Trophoblast cell (in vitro differentiated cells and primary cell): ENCODE measurements at regions not wholly inside any gene's neighbourhood (a gene's known extent, or its start where the extent isn't known, plus 50 kb on each side); places are given as distances from the start of the nearest gene placed in this dataset.

Experiments
- DNase-seq, 2 donors: peaks; one replicate each; pipeline ENCODE4 v3.0.0-alpha.2; 2016
- H2AFZ ChIP-seq: 2 replicates; pipeline ENCODE4 v1.6.1; 2013; ENCODE audit warnings: low read length, moderate library complexity, mild to moderate bottlenecking; ENCODE audit not compliant: insufficient read depth, poor library complexity
- H2AK5ac ChIP-seq: 2 replicates; pipeline ENCODE4 v1.6.1; 2013; ENCODE audit warnings: mild to moderate bottlenecking, low read length
- H2BK120ac ChIP-seq: 2 replicates; pipeline ENCODE4 v1.6.1; 2013; ENCODE audit warnings: low read length, mild to moderate bottlenecking, moderate library complexity; ENCODE audit not compliant: insufficient read depth, poor library complexity
- H2BK12ac ChIP-seq: 2 replicates; pipeline ENCODE4 v1.6.1; 2013; ENCODE audit warnings: mild to moderate bottlenecking, low read length, moderate library complexity
- H2BK5ac ChIP-seq: 2 replicates; pipeline ENCODE4 v1.6.1; 2013; ENCODE audit warnings: low read length, low read depth, moderate library complexity, mild to moderate bottlenecking; ENCODE audit not compliant: poor library complexity
- H3K14ac ChIP-seq: 2 replicates; pipeline ENCODE4 v1.6.1; 2013; ENCODE audit warnings: mild to moderate bottlenecking, low read length
- H3K18ac ChIP-seq: 2 replicates; pipeline ENCODE4 v1.6.1; 2013; ENCODE audit warnings: mild to moderate bottlenecking, low read length
- H3K23ac ChIP-seq: 2 replicates; pipeline ENCODE4 v1.6.1; 2013; ENCODE audit warnings: low read length
- H3K27ac ChIP-seq: 2 replicates; pipeline ENCODE4 v1.5.1; 2013; ENCODE audit warnings: low read depth, mild to moderate bottlenecking, inconsistent platforms, low read length, moderate library complexity
- H3K27me3 ChIP-seq: 2 replicates; pipeline ENCODE4 v1.6.1; 2013; ENCODE audit warnings: inconsistent platforms, mild to moderate bottlenecking, low read length, moderate library complexity; ENCODE audit not compliant: insufficient read depth
- H3K36me3 ChIP-seq, 2 experiments: 1 replicate in 1 of 2; 2 replicates in 1 of 2; pipeline ENCODE4 v1.6.1; 2013; ENCODE audit warnings: low read length in 2 of 2, mild to moderate bottlenecking in 2 of 2, moderate library complexity in 1 of 2; ENCODE audit not compliant: insufficient read depth in 2 of 2, control insufficient read depth in 1 of 2
- H3K4ac ChIP-seq: 2 replicates; pipeline ENCODE4 v1.6.1; 2013; ENCODE audit warnings: low read depth, mild to moderate bottlenecking, low read length, moderate library complexity
- H3K4me1 ChIP-seq, 2 experiments: 1 replicate in 1 of 2; 2 replicates in 1 of 2; pipeline ENCODE4 v1.6.1; 2013; ENCODE audit warnings: low read length in 2 of 2, mild to moderate bottlenecking in 2 of 2, moderate library complexity in 1 of 2; ENCODE audit not compliant: insufficient read depth in 2 of 2, control insufficient read depth in 1 of 2
- H3K4me2 ChIP-seq: 2 replicates; pipeline ENCODE4 v1.6.1; 2013; ENCODE audit warnings: inconsistent platforms, mild to moderate bottlenecking, low read length, moderate library complexity
- H3K4me3 ChIP-seq: 2 replicates; pipeline ENCODE4 v1.5.1; 2013; ENCODE audit warnings: mild to moderate bottlenecking, low read depth, low read length, inconsistent platforms
- H3K79me1 ChIP-seq: one replicate; pipeline ENCODE4 v1.6.1; 2013; ENCODE audit warnings: low read length
- H3K79me2 ChIP-seq: 2 replicates; pipeline ENCODE4 v1.6.1; 2013; ENCODE audit warnings: low read length, mild to moderate bottlenecking; ENCODE audit not compliant: control insufficient read depth, insufficient read depth, poor library complexity
- H3K9ac ChIP-seq: 2 replicates; pipeline ENCODE4 v1.6.1; 2013; ENCODE audit warnings: mild to moderate bottlenecking, low read length
- H3K9me3 ChIP-seq: 2 replicates; pipeline ENCODE4 v1.6.1; 2013; ENCODE audit warnings: low read depth, mild to moderate bottlenecking, control low read depth, inconsistent platforms, low read length; ENCODE audit not compliant: insufficient read depth
- H4K12ac ChIP-seq: 2 replicates; pipeline ENCODE4 v1.6.1; 2013; ENCODE audit warnings: low read depth, mild to moderate bottlenecking, low read length, moderate library complexity
- H4K8ac ChIP-seq: 2 replicates; pipeline ENCODE4 v1.6.1; 2013; ENCODE audit warnings: low read depth, mild to moderate bottlenecking, low read length, moderate library complexity
- H4K91ac ChIP-seq: one replicate; pipeline ENCODE4 v1.6.1; 2013; ENCODE audit warnings: low read depth, mild to moderate bottlenecking, low read length, moderate library complexity
- WGBS: extraction: QIAGEN DNeasy Blood & Tissue Kit; methylation state at CpG from one replicate; pipeline ENCODE4 v1.1.7; 2013; ENCODE audit warnings: missing lambda C conversion rate; ENCODE audit not compliant: insufficient read length, insufficient coverage; ENCODE audit errors: extremely low coverage; 5-methylcytosine and 5-hydroxymethylcytosine counted together

GRCh38 chr12:82209533-82209932 lies 148.7 kb downstream of the CCDC59 start:
- H2AFZ ChIP-seq, result no peak overlapping the region
- H4K8ac ChIP-seq, result no peak overlapping the region
- peaks cover 13% of the 10 kb centered on the region for H3K9me3 ChIP-seq
- no CpG with 5 or more reads among the region's 9 CpGs for WGBS
- H3K23ac ChIP-seq, result no peak overlapping the region
- H2BK120ac ChIP-seq, result no peak overlapping the region
- H3K9ac ChIP-seq, result no peak overlapping the region
- H3K4me2 ChIP-seq, result no peak overlapping the region
- no peak overlapping the region for H4K91ac ChIP-seq
- DNase-seq, result no peak
- H3K27ac ChIP-seq, result no peak overlapping the region
- H3K36me3 ChIP-seq, result no peaks in the 10 kb centered on the region
- no peaks in the 10 kb centered on the region for H3K79me1 ChIP-seq
- no peak overlapping the region for H3K14ac ChIP-seq
- no peaks in the 10 kb centered on the region for H3K4me1 ChIP-seq
- H3K79me2 ChIP-seq, result no peaks in the 10 kb centered on the region
- no peaks in the 10 kb centered on the region for H3K27me3 ChIP-seq
- H2BK5ac ChIP-seq, result no peak overlapping the region
- no peak overlapping the region for H3K18ac ChIP-seq
- no peak overlapping the region for H2BK12ac ChIP-seq
- H4K12ac ChIP-seq, result no peak overlapping the region
- no peak overlapping the region for H3K4me3 ChIP-seq
- no peak overlapping the region for H3K4ac ChIP-seq
- H2AK5ac ChIP-seq, result no peak overlapping the region

- no peak overlapping the region for H2BK5ac ChIP-seq
- no peak overlapping the region for H2AFZ ChIP-seq
- no peak overlapping the region for H3K4me3 ChIP-seq
- H4K12ac ChIP-seq, result no peak overlapping the region
- H3K4me2 ChIP-seq, result no peak overlapping the region
- no peaks in the 10 kb centered on the region for H3K27me3 ChIP-seq
- H3K14ac ChIP-seq, result no peak overlapping the region
- no peak overlapping the region for H2BK12ac ChIP-seq
- H3K18ac ChIP-seq, result no peak overlapping the region
- H3K23ac ChIP-seq, result no peak overlapping the region
- no peak overlapping the region for H3K4ac ChIP-seq
- no peaks in the 10 kb centered on the region for H3K36me3 ChIP-seq
- no peak overlapping the region for H2AK5ac ChIP-seq
- H3K79me1 ChIP-seq, result no peaks in the 10 kb centered on the region
- no peaks in the 10 kb centered on the region for H3K79me2 ChIP-seq
- DNase-seq, result no peak
- H3K27ac ChIP-seq, result no peak overlapping the region
- H2BK120ac ChIP-seq, result no peak overlapping the region
- H4K91ac ChIP-seq, result no peak overlapping the region
- no peak overlapping the region for H4K8ac ChIP-seq
- H3K4me1 ChIP-seq, result no peaks in the 10 kb centered on the region
- no peak overlapping the region for H3K9ac ChIP-seq
- peaks cover 13% of the 10 kb centered on the region for H3K9me3 ChIP-seq
Measured at GRCh38 chr12:82207556-82207955, 150.6 kb downstream of the CCDC59 start.

GRCh38 chr12:82203086-82203485 lies 155.1 kb downstream of the CCDC59 start:
- Histone ChIP-seq H3K9me3 (peaks cover 2% of the 10 kb centered on the region), H2AFZ (no peak overlapping the region), H3K36me3 (no peaks in the 10 kb centered on the region), H4K8ac (no peak overlapping the region), H2BK12ac (no peak overlapping the region), H4K91ac (no peak overlapping the region), H3K23ac (no peak overlapping the region), H3K4me3 (no peak overlapping the region), H3K27ac (no peak overlapping the region), H4K12ac (no peak overlapping the region), H2AK5ac (no peak overlapping the region), H3K18ac (no peak overlapping the region), H3K9ac (no peak overlapping the region), H3K4me2 (no peak overlapping the region), H3K79me2 (no peaks in the 10 kb centered on the region), H2BK120ac (no peak overlapping the region), H3K79me1 (no peaks in the 10 kb centered on the region), H3K14ac (no peak overlapping the region), H3K4ac (no peak overlapping the region), H2BK5ac (no peak overlapping the region), H3K27me3 (no peaks in the 10 kb centered on the region), H3K4me1 (no peaks in the 10 kb centered on the region)
- DNase-seq, result no peak
- no CpG with 5 or more reads among the region's 4 CpGs for WGBS

GRCh38 chr12:82187595-82187994 lies 170.6 kb downstream of the CCDC59 start:
- no peak overlapping the region for H3K4me2 ChIP-seq
- no peak overlapping the region for H2BK12ac ChIP-seq
- no peak overlapping the region for H3K4me3 ChIP-seq
- no peak overlapping the region for H3K4ac ChIP-seq
- no peaks in the 10 kb centered on the region for H3K79me2 ChIP-seq
- H3K4me1 ChIP-seq, result no peaks in the 10 kb centered on the region
- no peak overlapping the region for H3K27ac ChIP-seq
- no peak overlapping the region for H2AK5ac ChIP-seq
- no peak overlapping the region for H2BK120ac ChIP-seq
- H4K12ac ChIP-seq, result no peak overlapping the region
- no peak overlapping the region for H3K14ac ChIP-seq
- no peak for DNase-seq
- H2AFZ ChIP-seq, result no peak overlapping the region
- H3K79me1 ChIP-seq, result no peaks in the 10 kb centered on the region
- H3K9me3 ChIP-seq, result no peaks in the 10 kb centered on the region
- H2BK5ac ChIP-seq, result no peak overlapping the region
- no peak overlapping the region for H4K8ac ChIP-seq
- H4K91ac ChIP-seq, result no peak overlapping the region
- H3K18ac ChIP-seq, result no peak overlapping the region
- H3K9ac ChIP-seq, result no peak overlapping the region
- no peak overlapping the region for H3K23ac ChIP-seq
- no CpG with 5 or more reads among the region's 2 CpGs for WGBS
- H3K27me3 ChIP-seq, result no peaks in the 10 kb centered on the region
- H3K36me3 ChIP-seq, result no peaks in the 10 kb centered on the region

- no peak overlapping the region for H3K4ac ChIP-seq
- no peak overlapping the region for H3K9ac ChIP-seq
- H3K4me2 ChIP-seq, result no peak overlapping the region
- H2BK12ac ChIP-seq, result no peak overlapping the region
- no peaks in the 10 kb centered on the region for H3K9me3 ChIP-seq
- no peak overlapping the region for H4K91ac ChIP-seq
- no peak overlapping the region for H2AK5ac ChIP-seq
- no peak overlapping the region for H3K18ac ChIP-seq
- H2BK120ac ChIP-seq, result no peak overlapping the region
- no peaks in the 10 kb centered on the region for H3K27me3 ChIP-seq
- no peak overlapping the region for H2AFZ ChIP-seq
- no peaks in the 10 kb centered on the region for H3K79me2 ChIP-seq
- no peak overlapping the region for H3K4me3 ChIP-seq
- H3K36me3 ChIP-seq, result no peaks in the 10 kb centered on the region
- H2BK5ac ChIP-seq, result no peak overlapping the region
- H3K14ac ChIP-seq, result no peak overlapping the region
- no peaks in the 10 kb centered on the region for H3K4me1 ChIP-seq
- no peak for DNase-seq
- H3K27ac ChIP-seq, result no peak overlapping the region
- no peak overlapping the region for H4K8ac ChIP-seq
- no peaks in the 10 kb centered on the region for H3K79me1 ChIP-seq
- no peak overlapping the region for H4K12ac ChIP-seq
- no peak overlapping the region for H3K23ac ChIP-seq
Measured at GRCh38 chr12:82187011-82187410, 171.2 kb downstream of the CCDC59 start.
